ENCODE measurements at regions not wholly inside any gene's neighbourhood (a gene's known extent, or its start where the extent isn't known, plus 50 kb on each side); places are given as distances from the start of the nearest gene placed in this dataset.

- TF ChIP-seq CTCF (conservative IDR thresholded peaks at IDR 0.05; ENCODE audit: control insufficient read depth, insufficient read depth, low read depth, low read length), result no peak
- no peak for DNase-seq (ENCODE audit: low read depth)
- H3K4me3 ChIP-seq (ENCODE audit: control insufficient read depth, low read depth, low read length), result no peak overlapping the region
Observed at GRCh38 chr1:4055294-4055967, 155.4 kb upstream of the C1orf174 start.

DNA sequence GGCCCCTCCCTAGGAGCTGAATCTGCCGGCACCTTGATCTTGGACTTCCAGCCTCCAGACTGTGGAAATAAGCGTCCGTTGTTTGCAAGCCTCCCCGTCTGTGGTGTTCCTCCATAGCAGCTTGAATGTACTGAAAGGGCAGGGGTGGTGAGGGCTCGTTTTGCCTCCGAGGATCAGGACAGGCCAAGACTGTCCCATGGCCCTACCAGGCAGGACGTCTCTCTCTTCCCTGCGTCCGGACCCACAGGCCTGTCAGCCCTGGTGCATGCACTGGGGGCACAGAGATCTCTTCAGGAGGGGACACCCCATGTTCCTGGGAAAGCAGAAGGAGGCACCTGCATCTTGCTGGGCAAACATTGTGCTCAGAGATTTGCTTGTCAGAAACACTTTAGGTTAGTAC, 156.3 kb upstream of the C1orf174 start:
- H3K4me3 ChIP-seq (ENCODE audit: control insufficient read depth, low read depth, low read length), result no peak overlapping the region
- DNase-seq (ENCODE audit: low read depth), result no peak
- TF ChIP-seq CTCF (conservative IDR thresholded peaks at IDR 0.05; ENCODE audit: control insufficient read depth, insufficient read depth, low read depth, low read length), result no peak

DNA sequence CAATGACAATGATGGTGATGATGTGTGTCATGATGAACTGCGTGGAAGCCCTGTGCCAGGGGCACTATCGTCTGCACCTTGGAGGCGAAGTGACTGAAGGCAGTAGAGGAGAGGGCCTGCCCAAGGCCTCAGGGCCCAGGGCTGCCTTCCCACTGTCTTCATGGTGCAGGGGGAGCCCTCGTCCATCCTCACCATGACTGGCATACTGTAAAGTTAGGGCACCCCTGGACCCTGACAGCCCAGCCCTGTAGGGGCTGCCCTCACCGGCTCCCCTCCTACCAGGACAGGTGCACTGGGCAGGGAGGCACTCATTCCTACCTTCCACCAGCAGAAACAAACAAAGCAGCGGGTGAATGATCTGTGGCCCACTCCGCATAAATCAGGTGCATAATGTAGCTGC, 156.9 kb upstream of the C1orf174 start:
- no peak overlapping the region for H3K4me3 ChIP-seq (ENCODE audit: control insufficient read depth, low read depth, low read length)
- no peak for TF ChIP-seq CTCF (conservative IDR thresholded peaks at IDR 0.05; ENCODE audit: control insufficient read depth, insufficient read depth, low read depth, low read length)
- no peak for DNase-seq (ENCODE audit: low read depth)

DNA sequence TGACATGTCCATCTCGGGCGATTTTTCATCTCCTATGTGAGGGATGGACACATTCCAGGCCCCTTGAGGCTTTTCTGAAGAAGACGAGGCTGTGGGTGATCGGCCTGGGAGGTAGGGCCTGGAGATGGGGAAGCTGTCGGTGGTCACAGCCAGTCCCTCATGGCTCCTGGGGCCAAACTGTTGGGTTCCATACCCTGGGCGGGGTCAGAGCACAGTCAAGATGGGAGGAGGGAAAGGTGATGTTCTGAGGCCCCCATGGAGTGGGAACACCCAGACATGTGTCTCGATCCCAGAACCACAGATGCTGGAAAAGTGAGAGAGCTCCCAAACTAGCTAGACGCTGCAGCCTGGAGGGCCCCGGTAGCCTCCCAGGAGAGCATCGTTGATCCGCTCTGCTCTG, 157.5 kb upstream of the C1orf174 start:
- no peak overlapping the region for H3K4me3 ChIP-seq (ENCODE audit: control insufficient read depth, low read depth, low read length)
- no peak for TF ChIP-seq CTCF (conservative IDR thresholded peaks at IDR 0.05; ENCODE audit: control insufficient read depth, insufficient read depth, low read depth, low read length)
- DNase-seq (ENCODE audit: low read depth), result no peak

DNA sequence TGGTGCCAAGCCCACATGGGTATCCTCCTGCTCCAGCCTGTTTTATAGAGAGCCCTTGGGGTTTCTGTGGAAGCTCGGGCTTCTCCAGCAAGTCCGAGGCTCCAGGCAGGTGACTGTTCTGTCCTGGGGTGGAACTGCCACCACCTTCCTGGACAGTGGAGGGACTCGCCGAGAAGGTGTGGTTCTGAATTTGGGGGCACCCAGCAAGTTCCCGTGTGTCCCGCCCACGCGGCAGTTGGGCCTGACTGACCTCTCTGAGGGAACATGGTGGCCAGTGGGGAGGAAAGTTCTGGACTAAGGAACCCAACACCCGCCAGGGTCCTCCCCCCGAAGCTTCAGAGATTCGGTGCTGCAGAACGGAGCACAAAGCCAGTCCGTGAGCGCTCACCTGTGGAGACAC, 158.1 kb upstream of the C1orf174 start:
- DNase-seq (ENCODE audit: low read depth), result no peak
- H3K4me3 ChIP-seq (ENCODE audit: control insufficient read depth, low read depth, low read length), result no peak overlapping the region
- no peak for TF ChIP-seq CTCF (conservative IDR thresholded peaks at IDR 0.05; ENCODE audit: control insufficient read depth, insufficient read depth, low read depth, low read length)

DNA sequence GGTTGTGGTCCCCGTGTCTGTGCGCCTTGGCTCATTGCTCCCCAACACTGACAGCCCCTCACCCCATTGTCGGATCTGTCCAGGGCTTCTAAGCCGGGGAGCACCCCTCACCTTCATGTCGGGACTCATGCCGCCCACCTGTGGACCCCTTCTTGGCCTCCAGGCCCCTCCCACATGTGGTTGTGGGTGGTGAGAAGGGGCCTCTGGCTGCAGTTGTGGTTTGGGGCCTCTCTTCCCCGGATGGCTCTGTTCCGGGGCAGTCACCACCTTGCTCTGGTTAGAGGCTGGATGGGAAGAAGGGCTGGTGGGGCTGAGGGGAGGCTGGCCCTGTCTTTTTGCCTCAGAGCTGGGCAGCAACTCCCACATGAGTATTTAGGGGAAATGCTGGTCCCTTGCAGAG, 158.6 kb upstream of the C1orf174 start:
- TF ChIP-seq CTCF (conservative IDR thresholded peaks at IDR 0.05; ENCODE audit: control insufficient read depth, insufficient read depth, low read depth, low read length), result no peak
- no peak for DNase-seq (ENCODE audit: low read depth)
- H3K4me3 ChIP-seq (ENCODE audit: control insufficient read depth, low read depth, low read length), result no peak overlapping the region

- no peak for DNase-seq (ENCODE audit: low read depth)
- H3K4me3 ChIP-seq (ENCODE audit: control insufficient read depth, low read depth, low read length), result no peak overlapping the region
- no peak for TF ChIP-seq CTCF (conservative IDR thresholded peaks at IDR 0.05; ENCODE audit: control insufficient read depth, insufficient read depth, low read depth, low read length)
Observed at GRCh38 chr1:4059270-4059669, 159.2 kb upstream of the C1orf174 start.
